T1000 (cell line): ENCODE measurements at regions not wholly inside any gene's neighbourhood (a gene's known extent, or its start where the extent isn't known, plus 50 kb on each side); places are given as distances from the start of the nearest gene placed in this dataset.
A peak's percentile ranks its signal among the peaks of the same experiment; 100 is the strongest.

Experiments
- DNase-seq: peaks from one replicate; lab custom pipeline; 2025; ENCODE audit warnings: mixed read lengths; lab: John Stamatoyannopoulos, UW

GRCh38 chr13:73451221-73452029 is 392.6 kb downstream of the KLF5 start:
- no peak for DNase-seq

- no peak for DNase-seq
These were observed 391.8 kb downstream of the KLF5 start for GRCh38 chr13:73450583-73450982.

- no peak for DNase-seq
These were observed 390.4 kb downstream of the KLF5 start for GRCh38 chr13:73449252-73449651.

DNA sequence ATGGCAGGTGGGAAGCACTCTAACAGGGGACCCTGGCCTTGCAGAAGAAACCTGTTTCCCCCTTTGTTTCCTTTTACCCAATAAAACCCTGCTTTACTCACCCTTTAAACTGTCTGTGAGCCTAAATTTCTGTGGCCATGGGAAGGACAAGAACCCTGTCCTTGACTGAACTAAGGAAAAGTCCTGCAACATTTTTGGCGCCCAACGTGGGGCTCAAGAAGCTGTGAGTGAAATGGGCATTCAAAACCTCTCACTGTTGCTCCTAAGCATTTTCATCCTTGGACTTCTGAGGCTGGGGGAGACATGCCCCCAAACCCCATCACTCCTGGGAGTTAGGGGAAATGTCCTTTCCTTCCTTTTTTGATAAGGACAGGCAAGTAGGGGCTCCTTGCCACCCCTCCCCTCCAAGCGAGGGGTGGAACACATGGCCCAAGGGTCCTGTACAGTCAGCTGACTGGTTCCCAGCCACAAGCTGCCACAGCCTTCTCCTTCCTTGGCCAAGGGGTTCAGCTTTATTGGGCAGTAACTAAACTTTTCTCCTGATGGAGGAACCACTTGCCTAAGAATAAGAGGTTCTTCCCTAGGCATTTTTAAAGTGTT is 381.6 kb downstream of the KLF5 start:
- no peak for DNase-seq

- no peak for DNase-seq
These were observed 375.1 kb downstream of the KLF5 start for GRCh38 chr13:73433890-73434289.

GRCh38 chr13:73433458-73433857 is 374.7 kb downstream of the KLF5 start:
- DNase-seq: no peak

- DNase-seq: no peak
These were observed 370.9 kb downstream of the KLF5 start for GRCh38 chr13:73429701-73430100.

- no peak for DNase-seq
These were observed 369.9 kb downstream of the KLF5 start for GRCh38 chr13:73428706-73429105.

GRCh38 chr13:73428137-73428536 is 369.3 kb downstream of the KLF5 start:
- no peak for DNase-seq

DNA sequence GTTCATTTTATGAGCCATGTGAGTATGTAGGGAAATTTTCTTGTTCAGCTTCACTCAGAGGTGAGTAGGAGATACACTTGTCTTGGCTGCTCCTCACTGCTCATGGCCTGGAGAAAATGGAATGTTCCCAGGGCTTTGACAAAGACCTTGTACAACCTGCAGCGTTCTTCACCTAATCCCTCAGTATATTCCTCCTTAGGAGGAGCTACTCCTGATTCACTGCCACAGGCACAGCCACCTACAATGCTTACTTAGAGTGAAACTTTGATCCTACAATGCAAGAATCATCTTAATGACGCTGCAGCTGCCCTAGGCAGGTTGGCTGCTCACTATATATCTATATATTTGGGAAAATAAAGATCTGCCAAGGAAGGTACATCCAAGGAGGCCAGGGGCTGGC is 364.2 kb downstream of the KLF5 start:
- no peak for DNase-seq

DNA sequence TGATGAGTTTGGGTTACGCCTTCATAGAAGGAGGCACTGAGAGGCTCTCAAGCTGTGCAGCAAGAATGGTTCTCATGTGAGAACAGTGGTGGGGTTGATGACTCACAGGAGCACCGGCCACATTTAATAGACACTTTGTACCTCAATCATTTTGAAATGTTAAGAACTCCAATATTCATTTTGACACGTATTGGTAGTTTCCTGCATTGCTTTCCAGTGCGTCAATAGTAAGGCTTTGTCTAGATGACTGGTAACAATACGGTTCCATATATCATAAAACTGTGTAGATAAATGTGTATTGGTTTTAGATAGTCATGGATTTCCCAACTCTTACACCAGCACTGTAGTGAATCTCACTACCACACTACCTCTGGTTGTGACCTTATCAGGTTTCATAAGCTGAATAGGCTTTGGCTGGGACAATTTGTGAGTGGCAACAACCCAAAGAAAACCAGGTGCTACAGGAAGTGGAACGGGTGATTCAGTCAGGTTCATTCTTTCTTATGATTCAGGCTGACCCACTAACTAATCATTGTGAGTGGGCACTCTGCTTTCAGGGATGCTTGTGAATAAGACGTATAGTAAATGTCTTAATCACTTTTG is 362.6 kb downstream of the KLF5 start:
- peak; percentile 21 for DNase-seq

DNA sequence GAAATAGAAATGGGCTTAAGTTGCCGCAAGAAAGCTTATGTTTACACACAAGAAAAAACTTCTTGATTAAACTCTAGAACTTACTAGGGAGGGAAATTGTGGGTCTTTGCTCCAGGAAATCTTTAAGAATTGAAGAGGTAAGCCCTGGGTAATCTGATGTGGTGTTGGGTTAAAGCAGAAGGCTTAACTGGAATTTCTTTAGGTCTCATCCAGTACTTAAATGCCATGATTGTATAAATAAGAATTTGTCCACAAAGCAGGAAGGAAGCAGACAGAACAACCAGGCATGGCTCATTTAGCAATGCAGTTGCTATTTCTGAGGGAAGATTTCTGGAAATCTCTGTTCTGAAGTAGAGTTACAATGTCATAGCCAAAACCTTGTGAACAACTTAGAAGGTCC is 360.4 kb downstream of the KLF5 start:
- DNase-seq: no peak

DNA sequence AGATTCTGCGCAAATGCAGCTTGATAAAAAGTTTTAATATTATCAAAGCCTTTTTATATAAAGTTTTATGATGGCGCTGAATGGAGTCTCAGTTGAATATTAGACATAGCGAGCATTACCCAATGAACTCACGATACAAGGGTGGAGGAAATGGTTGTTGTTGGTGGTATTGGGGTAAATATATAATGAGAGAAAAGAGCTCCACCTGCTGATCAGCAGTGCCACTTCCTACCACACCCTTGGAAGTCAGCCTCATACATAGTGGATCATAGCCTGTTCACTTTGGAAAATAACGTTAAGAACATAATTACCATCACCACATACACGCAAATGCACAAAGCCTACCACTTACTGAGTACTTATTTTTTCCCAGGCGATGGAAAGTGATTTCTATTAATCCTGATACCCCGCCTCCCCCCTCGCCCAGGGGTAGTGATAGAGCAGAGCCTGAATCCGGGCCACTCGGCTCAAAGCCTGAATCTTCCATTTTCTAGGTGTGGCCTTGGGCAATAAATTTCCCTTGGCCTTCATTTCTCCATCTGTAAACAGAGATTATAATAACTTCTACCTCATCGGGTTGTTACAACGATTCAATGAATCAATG is 358.3 kb downstream of the KLF5 start:
- no peak for DNase-seq

- no peak for DNase-seq
These were observed 357.3 kb downstream of the KLF5 start for GRCh38 chr13:73416093-73416492.

GRCh38 chr13:73413656-73414055 is 354.9 kb downstream of the KLF5 start:
- no peak for DNase-seq

DNA sequence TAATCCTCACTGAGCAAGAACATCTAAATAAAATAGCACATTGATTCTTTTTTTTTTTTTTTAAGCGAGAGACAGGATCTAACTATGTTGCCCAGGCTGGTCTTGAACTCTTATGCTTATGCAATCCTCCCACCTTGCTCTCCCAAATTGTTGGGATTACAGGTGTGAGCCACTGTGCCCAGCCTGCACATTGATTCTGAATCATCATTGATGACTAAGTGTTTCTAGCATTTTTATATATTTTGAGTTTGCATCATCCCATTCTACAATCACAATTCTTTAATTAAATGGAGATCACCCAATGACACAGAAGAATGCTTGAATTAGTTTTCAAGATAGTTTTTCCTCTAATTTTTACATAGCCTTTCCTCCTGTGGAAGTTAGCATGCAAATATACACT is 354.1 kb downstream of the KLF5 start:
- DNase-seq: no peak

DNA sequence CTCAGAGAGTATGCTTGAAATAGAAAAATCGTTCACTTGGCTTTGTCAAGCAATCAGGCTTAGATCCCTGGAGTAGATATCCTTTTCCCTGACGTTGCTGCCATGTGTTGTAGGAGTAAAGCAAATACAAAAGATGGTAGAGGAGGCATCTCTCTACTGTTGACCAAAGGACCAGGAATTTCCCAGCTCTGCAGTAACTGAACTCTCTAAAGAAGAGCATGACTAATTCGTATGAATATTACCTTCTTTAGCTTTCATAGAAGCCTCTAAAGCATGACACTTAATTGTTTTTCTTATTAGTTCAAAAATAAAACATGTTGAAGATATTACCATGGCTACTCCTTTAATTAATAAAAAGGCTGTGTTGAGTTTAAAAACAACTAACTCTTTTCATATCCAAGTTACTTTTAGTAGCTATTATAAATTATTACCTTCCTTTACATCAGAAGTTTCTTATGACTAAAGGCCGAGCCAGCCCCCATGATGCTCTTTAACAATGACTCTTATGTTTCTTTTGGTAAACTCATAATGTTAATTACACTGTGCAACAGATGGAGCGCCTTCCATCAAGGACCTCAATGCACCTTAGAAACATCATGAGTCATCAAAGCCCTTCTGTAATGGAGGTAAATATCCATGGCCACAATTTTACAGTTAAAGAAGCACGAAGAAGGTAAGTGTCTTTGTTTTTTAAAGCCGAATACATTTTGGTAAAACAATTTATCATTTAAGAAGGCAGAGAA is 352.4 kb downstream of the KLF5 start:
- DNase-seq: no peak

DNA sequence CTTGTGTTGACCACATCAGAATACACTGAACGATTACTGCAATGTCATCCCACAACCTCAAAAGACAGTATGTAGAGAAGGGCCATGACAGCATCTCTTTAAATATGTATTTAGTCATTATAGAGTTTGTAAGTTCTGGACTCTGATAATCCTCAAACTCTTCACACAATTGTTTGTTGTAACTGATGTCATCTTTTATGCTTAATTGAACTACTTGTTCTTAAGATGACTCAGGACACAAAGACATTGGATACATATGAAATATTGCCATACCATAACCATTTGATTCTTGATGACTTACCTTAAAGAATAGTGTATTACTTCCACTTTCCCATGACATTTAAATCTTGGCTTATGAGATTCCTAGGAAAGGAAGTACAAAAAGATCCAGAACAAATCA is 347.6 kb downstream of the KLF5 start:
- DNase-seq: no peak

DNA sequence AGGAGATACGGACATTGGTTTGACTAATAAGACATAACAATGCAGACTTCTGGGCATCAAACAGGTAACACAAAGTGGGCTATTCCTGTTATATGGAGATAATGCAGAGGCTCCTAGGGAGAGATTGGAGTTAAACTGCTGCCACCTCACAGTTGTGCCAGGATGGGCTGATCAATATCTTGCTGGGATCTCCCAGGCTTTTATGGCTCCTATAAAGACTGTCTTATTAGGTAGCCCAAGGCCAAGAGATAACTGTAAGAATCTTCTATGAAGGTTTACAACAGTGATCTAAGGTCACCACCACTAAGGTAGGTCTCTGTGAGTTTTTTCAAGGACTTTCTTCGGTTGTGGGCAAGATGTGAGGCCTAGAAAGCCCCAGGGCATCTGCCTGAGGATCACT is 345.8 kb downstream of the KLF5 start:
- DNase-seq: no peak

DNA sequence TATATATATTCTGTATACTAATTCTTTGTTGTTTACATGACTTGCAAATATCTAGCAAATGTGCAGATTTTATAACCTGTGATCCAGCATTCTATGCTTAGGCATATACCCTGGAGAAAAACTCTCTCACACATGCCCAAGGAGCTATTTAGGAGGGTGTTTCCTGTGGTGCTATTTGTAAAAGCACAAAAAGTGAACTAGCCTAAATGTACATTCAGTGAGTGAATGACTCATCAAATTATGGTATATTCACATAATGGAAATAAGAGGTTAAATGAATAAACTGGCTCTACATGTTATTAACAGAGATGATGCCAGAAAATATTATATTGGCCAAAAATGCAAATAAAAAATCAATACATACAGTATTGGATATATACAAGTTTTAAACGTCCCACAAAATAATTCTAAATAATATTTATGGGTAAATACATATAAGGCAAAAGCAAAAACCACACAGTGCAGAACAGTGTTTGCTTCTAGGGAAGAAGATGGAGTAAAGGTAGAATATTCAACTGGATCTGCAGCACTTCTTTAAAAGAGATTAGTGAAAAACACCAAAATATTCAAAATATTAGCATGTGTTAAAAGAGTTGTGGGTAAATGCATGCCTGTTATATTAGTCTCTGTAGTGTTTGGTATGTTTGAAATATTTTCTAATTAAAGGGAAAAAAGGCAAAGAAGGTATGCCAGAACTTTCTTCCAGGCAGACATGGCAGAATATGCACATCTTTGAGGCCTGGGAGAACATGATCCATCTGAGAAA is 344.7 kb downstream of the KLF5 start:
- DNase-seq: no peak

GRCh38 chr13:73401769-73402168 is 343.0 kb downstream of the KLF5 start:
- no peak for DNase-seq
